Loucy (cell line): ENCODE measurements at regions not wholly inside any gene's neighbourhood (a gene's known extent, or its start where the extent isn't known, plus 50 kb on each side); places are given as distances from the start of the nearest gene placed in this dataset.

Experiments used
- H2AFZ ChIP-seq: fragments of 200-600 bp; sonication (generic); 2 replicates; pipeline ENCODE4 v1.6.0; 2016; ENCODE audit warnings: antibody characterized with exemption, mild to moderate bottlenecking, low read length, moderate library complexity
- H3F3A ChIP-seq: fragments of 200-600 bp; 2 replicates; pipeline ENCODE4 v1.6.0; 2016; ENCODE audit warnings: antibody characterized with exemption, low read depth, mild to moderate bottlenecking
- H3K27me3 ChIP-seq: fragments of 200-600 bp; sonication (generic); 2 replicates; pipeline ENCODE4 v1.6.1; 2014; ENCODE audit warnings: low read length, mild to moderate bottlenecking; ENCODE audit not compliant: insufficient read depth, poor library complexity, severe bottlenecking
- H3K36me3 ChIP-seq: fragments of 200-600 bp; sonication (generic); 2 replicates; pipeline ENCODE4 v1.6.1; 2016; ENCODE audit warnings: low read length; ENCODE audit not compliant: insufficient read depth
- H3K4me1 ChIP-seq: fragments of 200-600 bp; sonication (generic); 2 replicates; pipeline ENCODE4 v1.5.1; 2014; ENCODE audit warnings: low read length, mild to moderate bottlenecking; ENCODE audit not compliant: insufficient read depth, poor library complexity, severe bottlenecking
- H3K4me2 ChIP-seq: fragments of 200-600 bp; sonication (generic); 2 replicates; pipeline ENCODE4 v1.6.0; 2014; ENCODE audit warnings: antibody characterized with exemption, low read length, low read depth, mild to moderate bottlenecking; ENCODE audit not compliant: poor library complexity, severe bottlenecking
- H3K4me3 ChIP-seq: fragments of 200-600 bp; sonication (generic); 2 replicates; pipeline ENCODE4 v1.5.1; 2014; ENCODE audit warnings: low read length, mild to moderate bottlenecking, mixed read lengths; ENCODE audit not compliant: poor library complexity, severe bottlenecking
- H3K79me2 ChIP-seq: fragments of 200-600 bp; sonication (generic); 2 replicates; pipeline ENCODE4 v1.6.1; 2014; ENCODE audit warnings: low read length; ENCODE audit not compliant: insufficient read depth
- H3K9ac ChIP-seq: fragments of 200-600 bp; sonication (generic); 2 replicates; pipeline ENCODE4 v1.6.0; 2014; ENCODE audit warnings: mild to moderate bottlenecking, low read depth, low read length, moderate library complexity; ENCODE audit not compliant: poor library complexity, severe bottlenecking
- H3K9me2 ChIP-seq: fragments of 200-600 bp; sonication (generic); replicated peaks from 2 replicates; pipeline ENCODE4 v1.6.1; 2016; ENCODE audit warnings: low read depth, low read length, mixed read lengths
- H3K9me3 ChIP-seq: fragments of 200-600 bp; sonication (generic); 2 replicates; pipeline ENCODE4 v1.6.1; 2014; ENCODE audit warnings: mild to moderate bottlenecking, antibody characterized with exemption, low read length, low read depth; ENCODE audit not compliant: insufficient read depth
- H4K20me1 ChIP-seq: fragments of 200-600 bp; sonication (generic); 2 replicates; pipeline ENCODE4 v1.6.0; 2014; ENCODE audit warnings: antibody characterized with exemption, low read length, mild to moderate bottlenecking; ENCODE audit not compliant: insufficient read depth, poor library complexity, severe bottlenecking
- CTCF ChIP-seq: fragments of 200-600 bp; sonication (generic); conservative IDR thresholded peaks from 2 replicates; pipeline ENCODE4 v1.5.1; 2014; ENCODE audit warnings: mild to moderate bottlenecking, antibody characterized with exemption, low read length
- EZH2phosphoT487 ChIP-seq: fragments of 200-600 bp; IDR thresholded peaks from 2 replicates; pipeline ENCODE4 v1.6.1; 2018; ENCODE audit warnings: antibody characterized with exemption, mild to moderate bottlenecking, moderate library complexity, borderline replicate concordance

GRCh38 chr2:64196963-64197362, 52.7 kb upstream of the PELI1 start:
- no peak overlapping the region for H3K4me3 ChIP-seq
- no peaks in the 10 kb centered on the region for H3K4me1 ChIP-seq
- H3K4me2 ChIP-seq = no peak overlapping the region
- H3K36me3 ChIP-seq = no peaks in the 10 kb centered on the region
- no peaks in the 10 kb centered on the region for H3K9me3 ChIP-seq
- no peaks in the 10 kb centered on the region for H3F3A ChIP-seq
- H3K27me3 ChIP-seq = no peaks in the 10 kb centered on the region
- no peaks in the 10 kb centered on the region for H3K79me2 ChIP-seq
- H2AFZ ChIP-seq = no peak overlapping the region
- no peak overlapping the region for H3K9ac ChIP-seq
- TF ChIP-seq EZH2phosphoT487 (no peak), CTCF (no peak)
- no peaks in the 10 kb centered on the region for H4K20me1 ChIP-seq
- H3K9me2 ChIP-seq = no peaks in the 10 kb centered on the region

GRCh38 chr2:64201151-64201550, 56.9 kb upstream of the PELI1 start:
- no peaks in the 10 kb centered on the region for H3K4me1 ChIP-seq
- no peaks in the 10 kb centered on the region for H3K79me2 ChIP-seq
- no peaks in the 10 kb centered on the region for H3K9me3 ChIP-seq
- H3K36me3 ChIP-seq = no peaks in the 10 kb centered on the region
- TF ChIP-seq CTCF (no peak), EZH2phosphoT487 (no peak)
- no peaks in the 10 kb centered on the region for H3K27me3 ChIP-seq
- H4K20me1 ChIP-seq = no peaks in the 10 kb centered on the region
- no peaks in the 10 kb centered on the region for H3K9me2 ChIP-seq
- no peak overlapping the region for H3K4me2 ChIP-seq
- no peak overlapping the region for H2AFZ ChIP-seq
- no peak overlapping the region for H3K4me3 ChIP-seq
- H3F3A ChIP-seq = no peaks in the 10 kb centered on the region
- no peak overlapping the region for H3K9ac ChIP-seq

- Histone ChIP-seq H3K4me3 (no peak overlapping the region), H3K79me2 (no peaks in the 10 kb centered on the region), H4K20me1 (no peaks in the 10 kb centered on the region), H3K9ac (no peak overlapping the region), H3F3A (no peaks in the 10 kb centered on the region), H3K27me3 (no peaks in the 10 kb centered on the region), H3K4me2 (no peak overlapping the region), H3K36me3 (no peaks in the 10 kb centered on the region), H3K4me1 (no peaks in the 10 kb centered on the region), H2AFZ (no peak overlapping the region), H3K9me3 (no peaks in the 10 kb centered on the region), H3K9me2 (no peaks in the 10 kb centered on the region)
- TF ChIP-seq EZH2phosphoT487 = no peak
- TF ChIP-seq CTCF = no peak
These were observed 58.1 kb upstream of the PELI1 start for GRCh38 chr2:64202206-64202845.
